Thoracic aorta (tissue), 2 donors: ENCODE measurements at regions not wholly inside any gene's neighbourhood (a gene's known extent, or its start where the extent isn't known, plus 50 kb on each side); places are given as distances from the start of the nearest gene placed in this dataset.

Source experiments
- ATAC-seq: fragments of 150-250 bp; one replicate; pipeline ENCODE4 v1.8.0; 2017; ENCODE audit warnings: low read depth; ENCODE audit not compliant: insufficient number of reproducible peaks, low FRiP score
- DNase-seq: peaks from one replicate; pipeline ENCODE4 v3.0.0-alpha.2; 2020; ENCODE audit warnings: low spot score
- H3K27ac ChIP-seq, 2 donors: fragments of 200-600 bp; sonication (generic); 1 replicate in 1 of 2; 2 replicates in 1 of 2; pipeline ENCODE4 v1.5.1; 2016; ENCODE audit warnings: mild to moderate bottlenecking in 2 of 2, moderate library complexity in 2 of 2
- H3K27me3 ChIP-seq: fragments of 200-600 bp; sonication (generic); replicated peaks from 2 replicates; pipeline ENCODE4 v1.6.0; 2016; ENCODE audit warnings: mild to moderate bottlenecking; ENCODE audit not compliant: insufficient read depth
- H3K36me3 ChIP-seq: fragments of 200-600 bp; sonication (generic); one replicate; pipeline ENCODE4 v1.5.1; 2016
- H3K4me1 ChIP-seq, 2 donors: fragments of 200-600 bp; sonication (generic); 1 replicate in 1 of 2; 2 replicates in 1 of 2; pipeline versions ENCODE4 v1.5.1 to v1.6.0; 2016; ENCODE audit warnings: low read depth in 2 of 2, mild to moderate bottlenecking in 1 of 2; ENCODE audit not compliant: control insufficient read depth in 1 of 2
- H3K4me3 ChIP-seq: fragments of 200-600 bp; sonication (generic); 2 replicates; pipeline ENCODE4 v1.5.1; 2016; ENCODE audit warnings: mild to moderate bottlenecking
- H3K9me3 ChIP-seq: fragments of 200-600 bp; sonication (generic); 2 replicates; pipeline ENCODE4 v1.5.1; 2016
- TF ChIP-seq, protein P1 (sequence below): fragments of 200-600 bp; sonication (generic); IDR thresholded peaks from one replicate; pipeline ENCODE4 v1.5.1; 2019; ENCODE audit warnings: antibody characterized with exemption

DNA sequence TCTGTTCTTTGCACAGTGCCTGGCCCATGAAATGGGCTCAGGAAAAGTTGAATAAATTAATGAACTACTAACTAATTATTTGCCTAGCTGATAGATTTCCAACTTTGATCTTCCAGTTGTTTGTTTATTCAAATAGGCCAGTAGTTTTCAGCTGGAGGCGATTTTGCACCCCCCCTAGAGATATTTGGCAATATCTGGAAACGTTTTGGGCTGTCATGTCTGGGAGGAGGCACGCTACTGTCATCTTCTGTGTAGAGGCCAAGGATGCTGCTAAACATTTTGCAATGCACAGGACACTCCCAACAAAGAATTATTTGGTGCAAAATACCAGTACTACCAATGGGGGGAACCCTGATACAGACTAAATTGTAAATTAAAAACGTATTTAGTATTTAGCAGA lies 81.9 kb downstream of the VCX2 start:
- Histone ChIP-seq H3K4me3 (no peak overlapping the region), H3K9me3 (no peaks in the 10 kb centered on the region), H3K27me3 (no peaks in the 10 kb centered on the region), H3K4me1 (no peaks in the 10 kb centered on the region), H3K27ac (no peak overlapping the region), H3K36me3 (no peaks in the 10 kb centered on the region)
- no peak for DNase-seq
- TF ChIP-seq, protein P1, sequence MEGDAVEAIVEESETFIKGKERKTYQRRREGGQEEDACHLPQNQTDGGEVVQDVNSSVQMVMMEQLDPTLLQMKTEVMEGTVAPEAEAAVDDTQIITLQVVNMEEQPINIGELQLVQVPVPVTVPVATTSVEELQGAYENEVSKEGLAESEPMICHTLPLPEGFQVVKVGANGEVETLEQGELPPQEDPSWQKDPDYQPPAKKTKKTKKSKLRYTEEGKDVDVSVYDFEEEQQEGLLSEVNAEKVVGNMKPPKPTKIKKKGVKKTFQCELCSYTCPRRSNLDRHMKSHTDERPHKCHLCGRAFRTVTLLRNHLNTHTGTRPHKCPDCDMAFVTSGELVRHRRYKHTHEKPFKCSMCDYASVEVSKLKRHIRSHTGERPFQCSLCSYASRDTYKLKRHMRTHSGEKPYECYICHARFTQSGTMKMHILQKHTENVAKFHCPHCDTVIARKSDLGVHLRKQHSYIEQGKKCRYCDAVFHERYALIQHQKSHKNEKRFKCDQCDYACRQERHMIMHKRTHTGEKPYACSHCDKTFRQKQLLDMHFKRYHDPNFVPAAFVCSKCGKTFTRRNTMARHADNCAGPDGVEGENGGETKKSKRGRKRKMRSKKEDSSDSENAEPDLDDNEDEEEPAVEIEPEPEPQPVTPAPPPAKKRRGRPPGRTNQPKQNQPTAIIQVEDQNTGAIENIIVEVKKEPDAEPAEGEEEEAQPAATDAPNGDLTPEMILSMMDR: no peak
- no peak for ATAC-seq

DNA sequence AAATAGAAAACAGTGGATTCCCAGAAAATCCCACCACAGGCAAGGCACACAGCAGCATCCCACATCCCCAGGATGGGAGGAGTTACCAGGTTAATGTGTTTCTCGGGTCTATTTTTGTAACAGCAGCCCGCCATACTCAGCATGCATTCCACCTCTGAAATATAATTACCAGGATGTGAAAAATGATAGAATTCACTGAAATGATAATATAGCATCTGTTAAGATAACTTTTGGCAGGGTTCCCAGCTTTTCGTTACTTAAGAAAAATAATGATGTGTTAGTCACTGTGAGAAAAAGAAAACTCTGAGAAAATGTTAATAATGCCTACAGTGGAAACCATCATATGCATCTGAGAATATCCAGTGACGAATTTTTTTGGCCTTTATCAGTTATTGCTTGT lies 87.1 kb downstream of the VCX2 start:
- H3K27ac ChIP-seq: no peak overlapping the region

DNA sequence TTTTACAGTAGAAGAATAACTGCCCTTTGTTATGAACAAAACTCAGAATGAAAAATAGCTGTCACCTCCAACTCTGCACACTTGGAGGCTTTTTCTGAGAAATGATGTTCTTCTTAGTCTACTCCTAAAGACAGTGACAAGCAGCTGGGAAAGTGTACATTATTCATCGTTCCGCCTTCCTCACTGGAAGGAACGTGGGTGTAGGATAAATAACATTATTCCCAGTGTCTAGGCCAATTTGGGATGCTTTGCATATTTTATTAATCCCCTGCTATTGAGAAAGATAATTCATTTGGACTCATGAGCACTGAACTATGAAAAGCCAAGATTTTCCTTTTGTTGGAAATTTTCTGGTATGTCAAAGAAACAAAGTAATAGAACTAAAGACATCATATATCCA lies 87.8 kb downstream of the VCX2 start:
- no peak overlapping the region for H3K27ac ChIP-seq
- no peaks in the 10 kb centered on the region for H3K36me3 ChIP-seq
- TF ChIP-seq, protein P1: no peak
- no peaks in the 10 kb centered on the region for H3K4me1 ChIP-seq
- DNase-seq (no peak), ATAC-seq (no peak)
- no peak overlapping the region for H3K4me3 ChIP-seq
- H3K9me3 ChIP-seq: no peaks in the 10 kb centered on the region
- no peaks in the 10 kb centered on the region for H3K27me3 ChIP-seq

More for the DNA sequence above, 87.1 kb downstream of the VCX2 start:
- Histone ChIP-seq H3K9me3 (no peaks in the 10 kb centered on the region), H3K36me3 (no peaks in the 10 kb centered on the region), H3K4me1 (no peaks in the 10 kb centered on the region), H3K27me3 (no peaks in the 10 kb centered on the region), H3K4me3 (no peak overlapping the region)
- DNase-seq (no peak), ATAC-seq (no peak)
- TF ChIP-seq, protein P1: no peak

DNA sequence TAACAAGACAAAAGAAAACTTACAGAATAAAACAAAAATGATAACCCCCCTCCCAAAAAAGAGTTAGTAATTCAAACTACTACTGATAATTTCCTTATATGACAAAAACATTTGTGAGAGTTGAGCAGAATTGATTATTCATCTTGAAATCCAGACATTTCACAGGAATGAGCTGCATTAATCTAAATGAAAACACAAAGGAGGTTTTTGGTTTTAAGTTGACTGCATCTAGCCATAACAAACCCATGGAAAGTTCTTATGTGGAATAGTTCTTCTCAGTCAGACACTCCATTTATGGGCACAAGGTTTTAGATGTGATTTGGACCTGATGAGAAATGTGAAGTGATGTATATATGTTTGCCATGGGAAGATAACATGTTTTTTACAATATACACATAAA lies 95.4 kb downstream of the VCX2 start:
- Histone ChIP-seq H3K4me3 (no peak overlapping the region), H3K36me3 (no peaks in the 10 kb centered on the region), H3K27ac (no peak overlapping the region), H3K9me3 (no peaks in the 10 kb centered on the region), H3K4me1 (no peaks in the 10 kb centered on the region), H3K27me3 (no peaks in the 10 kb centered on the region)
- ATAC-seq: no peak
- TF ChIP-seq, protein P1: no peak
- DNase-seq: no peak

DNA sequence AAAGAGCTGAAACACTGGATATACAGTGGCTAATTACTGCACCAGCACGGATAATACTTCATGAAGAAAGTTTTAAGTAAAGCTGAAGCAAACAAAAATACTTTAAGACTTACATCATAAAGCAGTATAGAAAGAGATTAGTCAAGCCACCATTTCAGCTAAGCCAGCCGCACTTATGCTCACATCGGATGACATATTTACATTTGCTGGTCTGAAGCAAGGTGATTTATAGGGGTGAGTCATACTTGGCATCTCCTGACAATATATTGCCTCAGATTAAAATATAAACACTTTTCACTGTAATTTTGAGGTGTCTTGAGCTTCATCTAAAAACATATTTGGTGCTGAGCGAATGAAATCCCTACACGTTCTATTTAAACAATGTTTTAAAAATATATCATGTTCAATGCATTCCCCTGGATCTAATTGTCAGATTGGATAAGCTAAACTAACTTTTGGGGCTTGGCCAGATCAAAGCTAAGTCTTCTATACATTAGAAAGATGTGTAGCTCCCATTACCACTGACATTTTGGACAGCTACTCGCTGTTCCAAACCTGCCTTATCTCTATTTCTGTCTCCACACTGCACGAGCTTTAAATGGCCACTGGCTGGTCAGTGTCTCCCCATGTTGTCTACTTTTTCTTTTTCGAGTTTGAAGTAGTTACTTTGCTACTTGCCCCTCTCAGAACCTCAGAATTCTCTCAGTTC lies 103.2 kb downstream of the VCX2 start:
- Histone ChIP-seq H3K4me3 (no peak overlapping the region), H3K36me3 (no peaks in the 10 kb centered on the region), H3K4me1 (no peaks in the 10 kb centered on the region), H3K9me3 (no peaks in the 10 kb centered on the region), H3K27me3 (no peaks in the 10 kb centered on the region), H3K27ac (no peak overlapping the region)
- TF ChIP-seq, protein P1: no peak
- ATAC-seq: no peak
- no peak for DNase-seq
